Adipocyte (in vitro differentiated cells): ENCODE measurements at regions not wholly inside any gene's neighbourhood (a gene's known extent, or its start where the extent isn't known, plus 50 kb on each side); places are given as distances from the start of the nearest gene placed in this dataset.

Source experiments
- DNase-seq: peaks from one replicate; pipeline ENCODE4 v3.0.0-alpha.2; 2015; ENCODE audit warnings: low read depth
- H3K27me3 ChIP-seq: replicated peaks from 2 replicates; pipeline ENCODE4 v1.7.0; 2013; ENCODE audit warnings: mild to moderate bottlenecking, low read length, moderate library complexity; ENCODE audit not compliant: control insufficient read depth, insufficient read depth
- H3K36me3 ChIP-seq: 2 replicates; pipeline ENCODE4 v1.7.0; 2013; ENCODE audit warnings: low read length, mild to moderate bottlenecking, moderate library complexity; ENCODE audit not compliant: control insufficient read depth, insufficient read depth, severe bottlenecking
- H3K4me1 ChIP-seq: 2 replicates; pipeline ENCODE4 v1.7.0; 2013; ENCODE audit warnings: mild to moderate bottlenecking, low read length, moderate library complexity; ENCODE audit not compliant: control insufficient read depth, insufficient read depth
- H3K4me3 ChIP-seq: 2 replicates; pipeline ENCODE4 v1.7.0; 2013; ENCODE audit warnings: mild to moderate bottlenecking, low read length, moderate library complexity
- H3K9ac ChIP-seq: 2 replicates; pipeline ENCODE4 v1.7.0; 2013; ENCODE audit warnings: mild to moderate bottlenecking, low read length, moderate library complexity
- H3K9me3 ChIP-seq: 2 replicates; pipeline ENCODE4 v1.7.0; 2013; ENCODE audit warnings: mild to moderate bottlenecking, low read length, moderate library complexity; ENCODE audit not compliant: control insufficient read depth

GRCh38 chr1:222416001-222416791 is 131.7 kb downstream of the HHIPL2 start:
- H3K4me1 ChIP-seq = no peaks in the 10 kb centered on the region
- peaks cover 2% of the 10 kb centered on the region for H3K27me3 ChIP-seq
- H3K36me3 ChIP-seq = no peaks in the 10 kb centered on the region
- H3K9me3 ChIP-seq = no peaks in the 10 kb centered on the region
- no peak overlapping the region for H3K4me3 ChIP-seq
- H3K9ac ChIP-seq = no peak overlapping the region
- no peak for DNase-seq

DNA sequence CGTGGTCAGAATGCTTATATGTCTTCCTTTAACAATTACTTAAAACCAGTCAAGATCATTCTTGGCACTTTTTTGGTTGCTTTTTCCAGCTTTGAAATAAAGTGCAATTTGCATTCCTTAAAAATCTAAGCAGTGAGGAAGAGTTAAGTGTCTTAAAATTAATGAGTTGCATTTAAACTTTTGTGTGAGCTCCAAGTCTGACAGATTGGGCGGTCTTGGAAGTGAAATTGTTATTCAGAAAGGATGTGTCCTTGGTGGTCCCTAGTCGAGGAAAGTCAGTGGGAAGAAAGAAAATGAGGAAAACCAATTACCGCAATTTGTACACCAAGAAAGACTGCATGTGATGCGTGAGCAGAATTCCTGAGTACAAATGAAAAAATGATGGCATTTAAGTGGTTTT is 132.5 kb downstream of the HHIPL2 start:
- peaks cover 2% of the 10 kb centered on the region for H3K27me3 ChIP-seq
- no peak overlapping the region for H3K9ac ChIP-seq
- no peak for DNase-seq
- H3K36me3 ChIP-seq = no peaks in the 10 kb centered on the region
- H3K4me3 ChIP-seq = no peak overlapping the region
- H3K4me1 ChIP-seq = no peaks in the 10 kb centered on the region
- H3K9me3 ChIP-seq = no peaks in the 10 kb centered on the region

DNA sequence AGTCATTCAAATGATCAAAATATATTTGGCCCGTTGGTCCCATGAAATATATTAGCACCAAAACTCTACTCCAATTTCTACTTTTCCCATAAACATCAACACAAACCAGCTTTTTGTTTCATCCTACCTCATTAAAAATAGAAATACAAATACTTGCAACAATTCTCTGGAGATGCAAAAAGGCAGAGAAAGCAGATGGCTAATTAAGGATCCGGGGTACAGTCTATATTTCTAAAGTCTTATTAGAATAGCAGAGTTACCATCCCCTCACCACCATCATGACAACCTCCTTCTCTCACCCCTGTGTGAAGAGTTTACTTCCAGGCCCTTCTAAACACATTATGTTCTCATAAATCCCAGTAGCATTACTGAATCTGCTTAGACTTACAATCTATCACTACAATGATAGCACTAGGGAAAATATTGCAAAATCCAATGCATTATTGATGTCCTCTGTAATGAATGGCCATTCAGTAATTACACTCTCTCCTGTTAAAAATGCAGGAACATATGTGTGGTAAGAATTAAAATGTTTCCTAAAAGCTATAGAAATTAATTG is 133.8 kb downstream of the HHIPL2 start:
- no peak for DNase-seq
- no peak overlapping the region for H3K4me3 ChIP-seq

GRCh38 chr1:222413436-222413835 is 134.5 kb downstream of the HHIPL2 start:
- Histone ChIP-seq H3K4me1 (no peaks in the 10 kb centered on the region), H3K36me3 (no peaks in the 10 kb centered on the region), H3K9ac (no peak overlapping the region), H3K4me3 (no peak overlapping the region), H3K27me3 (peaks cover 2% of the 10 kb centered on the region), H3K9me3 (no peaks in the 10 kb centered on the region)
- DNase-seq = peak; percentile 67

More for the DNA sequence above, 133.8 kb downstream of the HHIPL2 start:
- no peaks in the 10 kb centered on the region for H3K9me3 ChIP-seq
- H3K27me3 ChIP-seq = peaks cover 2% of the 10 kb centered on the region
- no peaks in the 10 kb centered on the region for H3K4me1 ChIP-seq
- H3K36me3 ChIP-seq = no peaks in the 10 kb centered on the region
- no peak overlapping the region for H3K9ac ChIP-seq

DNA sequence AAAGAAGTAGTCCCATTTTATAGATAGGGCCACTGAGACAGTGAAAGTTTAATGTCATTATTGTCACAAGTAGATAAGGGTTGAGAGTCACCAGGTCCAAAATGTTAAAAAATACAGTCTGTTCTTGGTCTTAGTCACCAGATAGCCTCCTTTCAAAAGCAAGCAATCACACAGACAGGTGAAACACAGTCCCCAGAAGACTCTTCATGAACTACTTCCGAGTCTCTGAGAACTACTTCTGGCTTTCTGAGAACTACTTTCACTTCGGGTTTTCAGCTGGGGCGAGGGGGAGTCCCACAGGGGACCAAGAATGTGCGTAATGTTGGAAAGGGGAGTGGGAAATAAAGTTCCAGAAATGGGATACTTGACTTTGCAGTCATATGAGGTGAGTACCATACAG is 143.2 kb downstream of the HHIPL2 start:
- no peak for DNase-seq
- H3K36me3 ChIP-seq = no peaks in the 10 kb centered on the region

GRCh38 chr1:222399197-222399596 is 148.7 kb downstream of the HHIPL2 start:
- H3K9ac ChIP-seq = no peak overlapping the region
- H3K4me3 ChIP-seq = no peak overlapping the region
- H3K36me3 ChIP-seq = no peaks in the 10 kb centered on the region
- no peak for DNase-seq
- H3K27me3 ChIP-seq = peaks cover 8% of the 10 kb centered on the region
- no peaks in the 10 kb centered on the region for H3K9me3 ChIP-seq
- H3K4me1 ChIP-seq = no peaks in the 10 kb centered on the region

More for the DNA sequence above, 143.2 kb downstream of the HHIPL2 start:
- Histone ChIP-seq H3K4me3 (peak overlapping the region; percentile 65), H3K4me1 (no peaks in the 10 kb centered on the region), H3K9me3 (no peaks in the 10 kb centered on the region), H3K27me3 (peaks cover 3% of the 10 kb centered on the region), H3K9ac (no peak overlapping the region)

- no peak for DNase-seq
- H3K36me3 ChIP-seq = no peaks in the 10 kb centered on the region
- no peak overlapping the region for H3K9ac ChIP-seq
- no peak overlapping the region for H3K4me3 ChIP-seq
- peaks cover 5% of the 10 kb centered on the region for H3K27me3 ChIP-seq
- no peaks in the 10 kb centered on the region for H3K9me3 ChIP-seq
- no peaks in the 10 kb centered on the region for H3K4me1 ChIP-seq
Observed at GRCh38 chr1:222394224-222394623, 153.7 kb downstream of the HHIPL2 start.

DNA sequence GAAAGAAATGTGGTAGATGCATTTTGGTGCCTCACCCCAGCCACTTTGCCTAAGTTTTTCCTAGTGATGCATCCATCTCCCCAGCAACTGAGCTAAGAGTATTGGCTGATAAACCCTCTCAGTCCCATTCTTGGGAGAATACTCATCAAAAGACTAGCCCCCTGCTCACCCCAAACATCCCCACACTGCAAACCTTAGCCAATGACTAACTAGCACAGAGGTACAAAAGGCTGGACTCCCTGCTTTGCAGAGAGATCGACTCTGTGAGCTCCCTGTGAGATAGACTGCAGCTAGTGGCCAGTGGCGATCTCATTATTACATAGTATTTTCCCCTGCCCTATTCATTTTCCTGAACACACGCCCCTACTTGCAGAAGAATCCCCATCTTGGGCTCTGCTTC is 155.3 kb downstream of the HHIPL2 start:
- Histone ChIP-seq H3K4me1 (no peaks in the 10 kb centered on the region), H3K4me3 (no peak overlapping the region), H3K36me3 (no peaks in the 10 kb centered on the region), H3K27me3 (no peaks in the 10 kb centered on the region), H3K9me3 (no peaks in the 10 kb centered on the region), H3K9ac (no peak overlapping the region)
- DNase-seq = no peak

DNA sequence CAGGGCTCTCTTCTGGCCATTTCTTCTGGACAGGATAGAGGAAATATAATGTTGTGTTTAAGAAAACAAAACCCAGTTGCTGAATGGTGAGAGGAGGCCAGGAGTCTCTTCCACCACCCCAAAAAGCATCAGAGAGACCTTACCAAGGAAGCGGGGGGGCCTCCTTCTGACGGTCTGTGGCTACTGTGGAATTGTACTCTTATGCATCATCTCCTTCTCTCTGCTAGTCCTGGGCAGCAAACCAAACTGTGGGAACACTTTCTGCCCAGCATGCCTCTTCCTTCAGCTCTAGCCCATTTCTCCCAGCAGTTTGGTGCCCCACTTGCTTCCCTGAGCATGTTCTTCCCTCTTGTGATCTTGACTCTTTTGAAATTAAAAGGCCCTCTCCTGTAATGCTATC is 157.7 kb downstream of the HHIPL2 start:
- Histone ChIP-seq H3K4me3 (no peak overlapping the region), H3K9ac (no peak overlapping the region), H3K4me1 (no peaks in the 10 kb centered on the region), H3K36me3 (no peaks in the 10 kb centered on the region), H3K27me3 (no peaks in the 10 kb centered on the region), H3K9me3 (no peaks in the 10 kb centered on the region)
- DNase-seq = peak; percentile 45

DNA sequence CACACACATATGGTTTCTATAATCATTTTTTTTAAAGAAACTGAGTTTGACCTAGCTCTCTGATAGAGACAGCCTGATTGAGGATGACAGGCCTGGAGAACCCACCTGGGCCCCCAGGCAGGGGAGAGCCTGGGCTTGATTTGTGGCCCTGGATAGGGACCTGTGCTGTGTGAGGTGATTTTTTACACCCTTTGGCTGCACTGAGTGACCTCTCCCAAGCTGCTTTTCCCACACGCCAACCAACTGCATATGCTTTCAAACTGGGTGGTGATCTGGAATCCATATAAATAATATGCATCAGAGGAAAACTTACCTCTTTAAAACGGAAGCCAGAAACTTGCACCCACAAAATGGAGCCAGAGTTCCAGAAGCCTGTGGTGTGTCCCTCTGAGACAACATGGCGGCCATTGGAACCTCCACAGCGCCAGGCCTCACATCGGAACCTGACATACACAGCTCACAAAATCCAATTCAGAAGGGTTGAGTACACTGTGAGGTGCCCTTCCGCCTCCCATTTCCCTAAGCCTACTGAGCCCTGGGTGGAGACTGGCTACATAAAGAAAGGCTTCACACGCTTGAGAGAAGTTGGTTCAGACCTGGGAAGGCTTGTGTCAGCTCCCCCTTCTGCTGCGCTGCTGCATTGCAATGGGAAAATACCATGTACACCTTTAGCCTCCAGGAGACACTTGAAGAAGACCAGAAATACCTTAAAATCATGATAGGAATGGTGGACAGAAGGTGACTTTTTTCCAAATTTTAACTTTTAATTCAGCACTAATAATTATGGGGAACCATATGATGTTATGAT is 160.7 kb downstream of the HHIPL2 start:
- Histone ChIP-seq H3K9me3 (no peaks in the 10 kb centered on the region), H3K27me3 (no peaks in the 10 kb centered on the region), H3K4me1 (no peaks in the 10 kb centered on the region), H3K4me3 (no peak overlapping the region), H3K9ac (no peak overlapping the region), H3K36me3 (no peaks in the 10 kb centered on the region)
- no peak for DNase-seq

DNA sequence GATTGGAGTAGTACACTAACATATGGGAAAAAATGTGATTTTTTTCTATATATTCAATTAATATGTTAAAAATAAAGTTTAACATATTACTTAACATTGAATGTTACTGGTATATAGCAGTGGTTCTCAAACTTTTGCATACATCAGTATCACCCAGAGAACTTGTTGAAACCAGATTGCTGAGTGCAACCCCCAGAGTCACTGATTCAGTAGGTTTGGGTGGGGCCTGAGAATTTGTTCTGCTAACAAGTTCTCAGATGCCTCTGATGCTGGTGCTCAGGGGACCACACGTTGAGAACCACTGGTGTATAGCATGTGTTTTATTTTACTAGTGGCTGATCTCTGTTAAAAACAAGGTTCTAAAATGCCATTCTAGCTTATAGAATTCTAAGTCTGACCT is 161.9 kb downstream of the HHIPL2 start:
- DNase-seq = no peak
- no peaks in the 10 kb centered on the region for H3K4me1 ChIP-seq
- no peak overlapping the region for H3K4me3 ChIP-seq

More for the DNA sequence above, 161.9 kb downstream of the HHIPL2 start:
- Histone ChIP-seq H3K9ac (no peak overlapping the region), H3K9me3 (no peaks in the 10 kb centered on the region), H3K27me3 (no peaks in the 10 kb centered on the region), H3K36me3 (no peaks in the 10 kb centered on the region)
